Ovary (tissue), 7 donors: ENCODE measurements at regions not wholly inside any gene's neighbourhood (a gene's known extent, or its start where the extent isn't known, plus 50 kb on each side); places are given as distances from the start of the nearest gene placed in this dataset.

ENCODE experiments used
- DNase-seq, 5 donors: peaks; one replicate each; pipeline ENCODE4 v3.0.0-alpha.2; 2019 to 2020
- H3K27ac ChIP-seq, 2 donors: fragments of 200-600 bp; one replicate each; pipeline versions ENCODE4 v1.5.1 to v1.8.0; 2019 to 2022
- H3K27me3 ChIP-seq: fragments of 200-600 bp; one replicate; pipeline ENCODE4 v1.8.0; 2022
- H3K36me3 ChIP-seq: fragments of 200-600 bp; sonication (generic); one replicate; pipeline ENCODE4 v1.5.1; 2019
- H3K4me1 ChIP-seq: one replicate; pipeline ENCODE4 v1.8.1; 2013; ENCODE audit warnings: mild to moderate bottlenecking, moderate library complexity; ENCODE audit not compliant: insufficient read depth
- H3K4me3 ChIP-seq: fragments of 200-600 bp; sonication (generic); one replicate; pipeline ENCODE4 v1.5.1; 2017
- H3K9me3 ChIP-seq, 2 donors: fragments of 200-600 bp in 1 of 2; sonication (generic) in 1 of 2; one replicate each; pipeline versions ENCODE4 v1.5.1 to v1.8.1; 2013 to 2019; ENCODE audit warnings: mild to moderate bottlenecking in 1 of 2, moderate library complexity in 1 of 2
- CTCF ChIP-seq, 3 donors: fragments of 450-650 bp in 2 of 3; fragments of 200-600 bp in 1 of 3; IDR thresholded peaks; one replicate each; pipeline versions ENCODE4 v1.5.1 to v1.8.0; 2016 to 2022; ENCODE audit warnings: antibody characterized with exemption in 3 of 3, mild to moderate bottlenecking in 1 of 3
- EP300 ChIP-seq: sonication (generic); formaldehyde crosslinking; IDR thresholded peaks from one replicate; pipeline ENCODE4 v1.6.1; 2017; ENCODE audit warnings: antibody characterized with exemption
- POLR2A ChIP-seq: fragments of 450-650 bp; IDR thresholded peaks from one replicate; pipeline ENCODE4 v1.6.1; 2017; ENCODE audit warnings: antibody characterized with exemption, mild to moderate bottlenecking, moderate library complexity
- WGBS, 3 donors: extraction: QIAGEN DNeasy Blood & Tissue Kit in 1 of 3; methylation state at CpG; one replicate each; pipeline versions ENCODE4 v1.1.5 to v1.1.7; 2013 to 2017; 5-methylcytosine and 5-hydroxymethylcytosine counted together
- intact Hi-C, 4 donors: fragments of 100-400 bp; cut with DNase I; formaldehyde crosslinking; loops; one replicate each; pipeline versions ENCODE4 v1.11.0 to v1.15.1; 2022 to 2023
- donor health status: DM: no; HTN: no; CAD: no; lungs with moderate emphysema.
- donor health status: DM: no; HTN: no; CAD: no.
- donor health status: Bipolar disorder and iron deficiency.
- donor health status: DM: no; HTN: no; CAD: no.
- donor health status: DM: yes; HTN: yes; CAD: no.

DNA sequence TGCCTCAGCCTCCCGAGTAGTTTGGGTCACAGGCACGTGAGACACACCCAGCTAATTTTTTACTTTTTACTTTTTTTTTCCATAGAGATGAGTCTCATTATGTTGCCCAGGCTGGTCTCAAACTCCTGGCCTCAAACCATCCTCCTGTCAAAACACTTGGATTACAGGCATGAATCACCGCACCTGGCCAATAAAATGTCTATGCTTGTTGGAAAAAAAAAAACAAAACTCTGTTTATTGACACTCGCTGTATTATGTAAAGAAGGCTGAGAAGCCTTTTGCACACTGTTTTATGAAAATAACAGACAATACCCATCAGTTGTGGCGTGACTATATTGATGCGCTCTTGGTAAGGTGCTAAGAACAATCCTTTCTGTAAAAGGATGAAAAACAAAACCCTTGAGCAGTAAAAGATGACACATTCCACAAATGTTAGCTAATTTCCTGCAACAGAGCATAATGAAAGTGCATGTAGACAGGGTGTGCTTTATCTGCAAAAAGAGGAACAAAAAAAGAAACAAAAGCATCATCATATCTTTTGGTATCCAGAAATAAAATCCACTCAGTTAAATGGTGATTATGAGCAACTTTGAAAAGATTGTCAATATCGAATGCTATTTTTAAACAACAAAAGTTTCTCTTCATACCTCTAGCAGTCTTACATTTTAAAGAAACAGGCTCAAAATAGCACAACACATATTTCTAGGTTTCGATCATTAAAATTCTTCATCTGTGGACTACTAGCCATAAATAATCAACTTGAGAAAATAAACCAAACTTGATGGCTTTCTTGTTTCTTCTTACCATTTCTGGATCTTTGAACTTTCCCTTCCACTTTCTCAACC, 108.3 kb upstream of the PHACTR1 start:
- H3K27me3 ChIP-seq: no peaks in the 10 kb centered on the region
- peaks cover 1% of the 10 kb centered on the region for H3K4me1 ChIP-seq
- WGBS, 3 donors: 17 to 30% (median 17%) methylated on average over 8 of the region's 8 CpGs
- no peak for DNase-seq
- H3K36me3 ChIP-seq: no peaks in the 10 kb centered on the region
- no peak overlapping the region for H3K4me3 ChIP-seq
- H3K9me3 ChIP-seq: no peaks in the 10 kb centered on the region
- intact Hi-C loops: loop anchor here in 2 of 4 donors (10.0 kb wide), 3 partner anchors 313 to 1023 kb away; partner anchors contain the start of gene EDN1 (in 1 of the 2)
- TF ChIP-seq EP300 (no peak), CTCF (IDR thresholded peaks at IDR 0.05) (no peak), POLR2A (no peak)
- no peak overlapping the region for H3K27ac ChIP-seq

DNA sequence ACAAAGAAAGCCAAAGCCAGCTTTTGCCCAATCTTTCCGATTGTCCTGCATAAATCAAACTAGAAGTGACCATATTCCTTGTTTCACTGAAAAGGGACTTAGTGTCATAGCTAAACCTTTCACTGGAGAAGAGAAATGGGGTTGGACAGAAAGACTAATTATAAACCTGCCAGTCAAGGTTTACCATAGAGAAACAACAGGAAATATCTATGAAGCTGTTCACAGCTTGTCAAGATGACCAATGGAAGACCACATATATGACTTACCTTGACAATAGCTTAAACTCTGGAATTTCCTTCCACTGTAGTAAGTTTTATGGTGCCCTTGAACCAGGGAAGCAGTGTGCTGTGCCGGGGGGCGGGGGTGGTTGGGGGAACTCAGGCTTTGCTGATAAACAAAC, 107.7 kb upstream of the PHACTR1 start:
- no peak overlapping the region for H3K4me3 ChIP-seq
- no peaks in the 10 kb centered on the region for H3K36me3 ChIP-seq
- 56 to 65% (median 58%) methylated on average over 3 of the region's 3 CpGs for WGBS, 3 donors
- no peak overlapping the region for H3K27ac ChIP-seq
- no peaks in the 10 kb centered on the region for H3K27me3 ChIP-seq
- DNase-seq: no peak
- no peak for TF ChIP-seq EP300
- no peak for TF ChIP-seq POLR2A
- no peak for TF ChIP-seq CTCF (IDR thresholded peaks at IDR 0.05)
- intact Hi-C loops: loop anchor here in 2 of 4 donors (10.0 kb wide), 3 partner anchors 314 to 1024 kb away; partner anchors contain the start of gene EDN1 (in 1 of the 2)
- no peaks in the 10 kb centered on the region for H3K9me3 ChIP-seq
- peaks cover 1% of the 10 kb centered on the region for H3K4me1 ChIP-seq

- no peak for DNase-seq
- Histone ChIP-seq H3K4me3 (no peak overlapping the region), H3K27ac (no peak overlapping the region), H3K36me3 (no peaks in the 10 kb centered on the region), H3K4me1 (peaks cover 1% of the 10 kb centered on the region), H3K9me3 (no peaks in the 10 kb centered on the region), H3K27me3 (no peaks in the 10 kb centered on the region)
- WGBS, 3 donors: 58 to 73% (median 61%) methylated on average over 3 of the region's 3 CpGs
- intact Hi-C loops: loop anchor here in 2 of 4 donors (10.0 kb wide), 3 partner anchors 315 to 1025 kb away; partner anchors contain the start of gene EDN1 (in 1 of the 2)
- TF ChIP-seq POLR2A (no peak), EP300 (no peak), CTCF (IDR thresholded peaks at IDR 0.05) (no peak)
These were observed 106.8 kb upstream of the PHACTR1 start for GRCh38 chr6:12609751-12610150.

DNA sequence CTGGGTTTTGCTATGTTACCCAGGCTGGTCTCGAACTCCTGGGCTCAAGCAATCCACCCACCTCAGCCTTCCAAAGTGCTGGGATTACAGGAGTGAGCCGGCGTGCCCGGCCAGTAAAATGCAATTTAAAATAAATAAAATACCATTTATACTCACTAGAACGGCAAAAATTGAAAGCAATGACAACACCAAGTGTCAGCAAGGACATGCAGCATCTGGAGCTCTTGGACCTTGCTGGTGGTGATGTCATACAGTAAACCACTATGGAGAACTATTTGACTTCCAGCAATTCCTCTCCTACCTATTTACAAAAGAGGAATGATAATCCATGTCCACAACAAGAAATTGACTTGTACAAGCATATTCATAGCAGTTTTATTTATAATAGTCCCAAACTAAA, 105.7 kb upstream of the PHACTR1 start:
- intact Hi-C loops: no loop called here

More for the DNA sequence above, 105.7 kb upstream of the PHACTR1 start:
- H3K9me3 ChIP-seq: no peaks in the 10 kb centered on the region
- TF ChIP-seq EP300 (no peak), POLR2A (no peak), CTCF (IDR thresholded peaks at IDR 0.05) (no peak)
- no peak for DNase-seq
- H3K4me1 ChIP-seq: peaks cover 1% of the 10 kb centered on the region
- no peaks in the 10 kb centered on the region for H3K27me3 ChIP-seq
- WGBS, 3 donors: 65 to 75% (median 65%) methylated on average over 5 of the region's 5 CpGs
- no peak overlapping the region for H3K4me3 ChIP-seq
- H3K36me3 ChIP-seq: no peaks in the 10 kb centered on the region
- no peak overlapping the region for H3K27ac ChIP-seq
